ENCODE measurements at regions not wholly inside any gene's neighbourhood (a gene's known extent, or its start where the extent isn't known, plus 50 kb on each side); places are given as distances from the start of the nearest gene placed in this dataset.

DNA sequence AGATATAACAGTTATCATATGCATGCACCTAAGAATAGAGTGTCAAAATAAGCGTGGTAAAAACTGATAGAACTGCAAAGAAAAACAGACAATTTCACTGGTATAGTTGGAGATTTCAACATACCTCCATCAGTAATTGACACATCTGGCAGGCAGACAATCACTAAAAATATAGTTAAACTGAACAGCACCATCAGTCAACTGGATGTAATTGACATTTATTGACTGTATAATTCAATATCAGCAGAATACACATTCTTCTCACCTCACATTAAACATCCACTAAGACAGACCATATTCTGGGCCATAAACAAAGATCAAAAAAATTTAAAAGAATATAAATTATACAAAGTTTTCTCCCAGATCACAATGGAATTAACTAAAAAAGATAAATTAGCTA, 378.5 kb upstream of the RGPD4 start:
- Mint-ChIP-seq H3K27ac (no peak overlapping the region), H3K27me3 (ENCODE audit: low read depth) (no peaks in the 10 kb centered on the region), H3K9me3 (peaks cover 16% of the 10 kb centered on the region), H3K4me1 (no peaks in the 10 kb centered on the region), H3K4me3 (no peak overlapping the region), H3K36me3 (no peaks in the 10 kb centered on the region)
- TF ChIP-seq RORB (CRISPR knock-in tag; IDR thresholded peaks at IDR 0.05) (no peak), ELF4 (CRISPR knock-in tag; IDR thresholded peaks at IDR 0.05; ENCODE audit: low read depth) (no peak)
- TF ChIP-seq, protein P1, sequence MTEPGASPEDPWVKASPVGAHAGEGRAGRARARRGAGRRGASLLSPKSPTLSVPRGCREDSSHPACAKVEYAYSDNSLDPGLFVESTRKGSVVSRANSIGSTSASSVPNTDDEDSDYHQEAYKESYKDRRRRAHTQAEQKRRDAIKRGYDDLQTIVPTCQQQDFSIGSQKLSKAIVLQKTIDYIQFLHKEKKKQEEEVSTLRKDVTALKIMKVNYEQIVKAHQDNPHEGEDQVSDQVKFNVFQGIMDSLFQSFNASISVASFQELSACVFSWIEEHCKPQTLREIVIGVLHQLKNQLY (CRISPR knock-in tag; IDR thresholded peaks at IDR 0.05) = no peak
- TF ChIP-seq, protein P2, sequence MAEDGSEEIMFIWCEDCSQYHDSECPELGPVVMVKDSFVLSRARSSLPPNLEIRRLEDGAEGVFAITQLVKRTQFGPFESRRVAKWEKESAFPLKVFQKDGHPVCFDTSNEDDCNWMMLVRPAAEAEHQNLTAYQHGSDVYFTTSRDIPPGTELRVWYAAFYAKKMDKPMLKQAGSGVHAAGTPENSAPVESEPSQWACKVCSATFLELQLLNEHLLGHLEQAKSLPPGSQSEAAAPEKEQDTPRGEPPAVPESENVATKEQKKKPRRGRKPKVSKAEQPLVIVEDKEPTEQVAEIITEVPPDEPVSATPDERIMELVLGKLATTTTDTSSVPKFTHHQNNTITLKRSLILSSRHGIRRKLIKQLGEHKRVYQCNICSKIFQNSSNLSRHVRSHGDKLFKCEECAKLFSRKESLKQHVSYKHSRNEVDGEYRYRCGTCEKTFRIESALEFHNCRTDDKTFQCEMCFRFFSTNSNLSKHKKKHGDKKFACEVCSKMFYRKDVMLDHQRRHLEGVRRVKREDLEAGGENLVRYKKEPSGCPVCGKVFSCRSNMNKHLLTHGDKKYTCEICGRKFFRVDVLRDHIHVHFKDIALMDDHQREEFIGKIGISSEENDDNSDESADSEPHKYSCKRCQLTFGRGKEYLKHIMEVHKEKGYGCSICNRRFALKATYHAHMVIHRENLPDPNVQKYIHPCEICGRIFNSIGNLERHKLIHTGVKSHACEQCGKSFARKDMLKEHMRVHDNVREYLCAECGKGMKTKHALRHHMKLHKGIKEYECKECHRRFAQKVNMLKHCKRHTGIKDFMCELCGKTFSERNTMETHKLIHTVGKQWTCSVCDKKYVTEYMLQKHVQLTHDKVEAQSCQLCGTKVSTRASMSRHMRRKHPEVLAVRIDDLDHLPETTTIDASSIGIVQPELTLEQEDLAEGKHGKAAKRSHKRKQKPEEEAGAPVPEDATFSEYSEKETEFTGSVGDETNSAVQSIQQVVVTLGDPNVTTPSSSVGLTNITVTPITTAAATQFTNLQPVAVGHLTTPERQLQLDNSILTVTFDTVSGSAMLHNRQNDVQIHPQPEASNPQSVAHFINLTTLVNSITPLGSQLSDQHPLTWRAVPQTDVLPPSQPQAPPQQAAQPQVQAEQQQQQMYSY (CRISPR knock-in tag; IDR thresholded peaks at IDR 0.05) = no peak
- TF ChIP-seq, protein P3, sequence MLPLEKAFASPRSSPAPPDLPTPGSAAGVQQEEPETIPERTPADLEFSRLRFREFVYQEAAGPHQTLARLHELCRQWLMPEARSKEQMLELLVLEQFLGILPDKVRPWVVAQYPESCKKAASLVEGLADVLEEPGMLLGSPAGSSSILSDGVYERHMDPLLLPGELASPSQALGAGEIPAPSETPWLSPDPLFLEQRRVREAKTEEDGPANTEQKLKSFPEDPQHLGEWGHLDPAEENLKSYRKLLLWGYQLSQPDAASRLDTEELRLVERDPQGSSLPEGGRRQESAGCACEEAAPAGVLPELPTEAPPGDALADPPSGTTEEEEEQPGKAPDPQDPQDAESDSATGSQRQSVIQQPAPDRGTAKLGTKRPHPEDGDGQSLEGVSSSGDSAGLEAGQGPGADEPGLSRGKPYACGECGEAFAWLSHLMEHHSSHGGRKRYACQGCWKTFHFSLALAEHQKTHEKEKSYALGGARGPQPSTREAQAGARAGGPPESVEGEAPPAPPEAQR (CRISPR knock-in tag; IDR thresholded peaks at IDR 0.05) = no peak
- ChIA-PET POLR2A (no interaction called here), CTCF (no interaction called here)
- DNase-seq (ENCODE audit: low spot score) (no peak), ATAC-seq (no peak)

DNA sequence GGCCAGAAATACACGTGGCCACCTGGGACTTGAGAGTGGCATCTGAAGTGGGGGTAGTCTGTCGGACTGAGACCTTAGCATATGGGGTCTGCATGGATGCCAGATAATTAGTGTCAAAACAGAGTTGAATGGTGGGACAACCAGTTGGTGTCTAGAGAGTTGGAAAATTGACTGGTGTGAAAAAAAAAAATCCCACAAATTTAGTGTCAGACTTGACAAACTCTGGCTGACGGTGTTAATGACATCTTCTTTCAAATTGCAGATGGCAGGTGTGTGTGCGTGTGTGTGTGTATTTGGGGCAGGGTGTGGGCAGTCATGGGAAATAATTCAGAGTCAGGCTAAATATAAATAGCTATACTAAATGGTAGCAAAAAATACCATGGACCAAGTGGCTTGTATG, 365.4 kb upstream of the RGPD4 start:
- Mint-ChIP-seq H3K4me3 (no peak overlapping the region), H3K27ac (no peak overlapping the region), H3K9me3 (peaks cover 19% of the 10 kb centered on the region), H3K4me1 (peaks cover 2% of the 10 kb centered on the region; the same call in 1 of the 2 replicates), H3K27me3 (ENCODE audit: low read depth) (no peaks in the 10 kb centered on the region), H3K36me3 (no peaks in the 10 kb centered on the region)
- DNase-seq (ENCODE audit: low spot score) (no peak), ATAC-seq (no peak)
- POLR2A ChIA-PET = no interaction called here
- TF ChIP-seq NFE2L1 (CRISPR knock-in tag; IDR thresholded peaks at IDR 0.05) (no peak), ELF4 (CRISPR knock-in tag; IDR thresholded peaks at IDR 0.05; ENCODE audit: low read depth) (no peak), ZNF121 (CRISPR knock-in tag; IDR thresholded peaks at IDR 0.05) (no peak), NFATC4 (CRISPR knock-in tag; IDR thresholded peaks at IDR 0.05) (no peak)
- TF ChIP-seq, protein P2 (CRISPR knock-in tag; IDR thresholded peaks at IDR 0.05) = no peak
- TF ChIP-seq, protein P4, sequence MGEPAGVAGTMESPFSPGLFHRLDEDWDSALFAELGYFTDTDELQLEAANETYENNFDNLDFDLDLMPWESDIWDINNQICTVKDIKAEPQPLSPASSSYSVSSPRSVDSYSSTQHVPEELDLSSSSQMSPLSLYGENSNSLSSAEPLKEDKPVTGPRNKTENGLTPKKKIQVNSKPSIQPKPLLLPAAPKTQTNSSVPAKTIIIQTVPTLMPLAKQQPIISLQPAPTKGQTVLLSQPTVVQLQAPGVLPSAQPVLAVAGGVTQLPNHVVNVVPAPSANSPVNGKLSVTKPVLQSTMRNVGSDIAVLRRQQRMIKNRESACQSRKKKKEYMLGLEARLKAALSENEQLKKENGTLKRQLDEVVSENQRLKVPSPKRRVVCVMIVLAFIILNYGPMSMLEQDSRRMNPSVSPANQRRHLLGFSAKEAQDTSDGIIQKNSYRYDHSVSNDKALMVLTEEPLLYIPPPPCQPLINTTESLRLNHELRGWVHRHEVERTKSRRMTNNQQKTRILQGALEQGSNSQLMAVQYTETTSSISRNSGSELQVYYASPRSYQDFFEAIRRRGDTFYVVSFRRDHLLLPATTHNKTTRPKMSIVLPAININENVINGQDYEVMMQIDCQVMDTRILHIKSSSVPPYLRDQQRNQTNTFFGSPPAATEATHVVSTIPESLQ (CRISPR knock-in tag; IDR thresholded peaks at IDR 0.05) = no peak
- CTCF ChIA-PET = no interaction called here

DNA sequence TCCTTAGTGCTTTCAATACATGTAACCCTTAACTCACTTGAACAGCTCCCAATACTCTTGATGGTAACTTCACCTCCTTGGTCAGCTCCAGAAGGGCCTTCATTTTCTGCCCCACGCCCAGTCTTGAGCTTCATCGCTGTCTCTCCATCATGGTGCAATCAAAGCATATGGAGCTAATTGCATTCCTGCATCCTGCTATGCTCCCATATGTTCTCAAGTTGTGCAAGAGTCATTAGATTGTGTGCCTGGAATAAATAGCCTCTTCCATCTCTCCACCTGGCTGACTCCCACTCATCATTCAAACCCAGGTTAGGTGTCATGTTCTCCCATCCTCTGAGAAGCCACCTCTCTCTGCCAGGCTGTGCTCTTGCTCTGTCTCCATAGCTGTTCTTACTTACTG, 364.5 kb upstream of the RGPD4 start:
- H3K9me3 Mint-ChIP-seq = peaks cover 17% of the 10 kb centered on the region
- H3K27me3 Mint-ChIP-seq (ENCODE audit: low read depth) = no peaks in the 10 kb centered on the region
- H3K27ac Mint-ChIP-seq = no peak overlapping the region
- H3K4me3 Mint-ChIP-seq = no peak overlapping the region
- ATAC-seq (no peak), DNase-seq (ENCODE audit: low spot score) (no peak)
- CTCF ChIA-PET = no interaction called here
- POLR2A ChIA-PET = no interaction called here
- peaks cover 10% of the 10 kb centered on the region for H3K4me1 Mint-ChIP-seq
- H3K36me3 Mint-ChIP-seq = no peaks in the 10 kb centered on the region
- TF ChIP-seq, protein P5, sequence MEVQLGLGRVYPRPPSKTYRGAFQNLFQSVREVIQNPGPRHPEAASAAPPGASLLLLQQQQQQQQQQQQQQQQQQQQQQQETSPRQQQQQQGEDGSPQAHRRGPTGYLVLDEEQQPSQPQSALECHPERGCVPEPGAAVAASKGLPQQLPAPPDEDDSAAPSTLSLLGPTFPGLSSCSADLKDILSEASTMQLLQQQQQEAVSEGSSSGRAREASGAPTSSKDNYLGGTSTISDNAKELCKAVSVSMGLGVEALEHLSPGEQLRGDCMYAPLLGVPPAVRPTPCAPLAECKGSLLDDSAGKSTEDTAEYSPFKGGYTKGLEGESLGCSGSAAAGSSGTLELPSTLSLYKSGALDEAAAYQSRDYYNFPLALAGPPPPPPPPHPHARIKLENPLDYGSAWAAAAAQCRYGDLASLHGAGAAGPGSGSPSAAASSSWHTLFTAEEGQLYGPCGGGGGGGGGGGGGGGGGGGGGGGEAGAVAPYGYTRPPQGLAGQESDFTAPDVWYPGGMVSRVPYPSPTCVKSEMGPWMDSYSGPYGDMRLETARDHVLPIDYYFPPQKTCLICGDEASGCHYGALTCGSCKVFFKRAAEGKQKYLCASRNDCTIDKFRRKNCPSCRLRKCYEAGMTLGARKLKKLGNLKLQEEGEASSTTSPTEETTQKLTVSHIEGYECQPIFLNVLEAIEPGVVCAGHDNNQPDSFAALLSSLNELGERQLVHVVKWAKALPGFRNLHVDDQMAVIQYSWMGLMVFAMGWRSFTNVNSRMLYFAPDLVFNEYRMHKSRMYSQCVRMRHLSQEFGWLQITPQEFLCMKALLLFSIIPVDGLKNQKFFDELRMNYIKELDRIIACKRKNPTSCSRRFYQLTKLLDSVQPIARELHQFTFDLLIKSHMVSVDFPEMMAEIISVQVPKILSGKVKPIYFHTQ (CRISPR knock-in tag; IDR thresholded peaks at IDR 0.05) = no peak
- TF ChIP-seq, protein P6, sequence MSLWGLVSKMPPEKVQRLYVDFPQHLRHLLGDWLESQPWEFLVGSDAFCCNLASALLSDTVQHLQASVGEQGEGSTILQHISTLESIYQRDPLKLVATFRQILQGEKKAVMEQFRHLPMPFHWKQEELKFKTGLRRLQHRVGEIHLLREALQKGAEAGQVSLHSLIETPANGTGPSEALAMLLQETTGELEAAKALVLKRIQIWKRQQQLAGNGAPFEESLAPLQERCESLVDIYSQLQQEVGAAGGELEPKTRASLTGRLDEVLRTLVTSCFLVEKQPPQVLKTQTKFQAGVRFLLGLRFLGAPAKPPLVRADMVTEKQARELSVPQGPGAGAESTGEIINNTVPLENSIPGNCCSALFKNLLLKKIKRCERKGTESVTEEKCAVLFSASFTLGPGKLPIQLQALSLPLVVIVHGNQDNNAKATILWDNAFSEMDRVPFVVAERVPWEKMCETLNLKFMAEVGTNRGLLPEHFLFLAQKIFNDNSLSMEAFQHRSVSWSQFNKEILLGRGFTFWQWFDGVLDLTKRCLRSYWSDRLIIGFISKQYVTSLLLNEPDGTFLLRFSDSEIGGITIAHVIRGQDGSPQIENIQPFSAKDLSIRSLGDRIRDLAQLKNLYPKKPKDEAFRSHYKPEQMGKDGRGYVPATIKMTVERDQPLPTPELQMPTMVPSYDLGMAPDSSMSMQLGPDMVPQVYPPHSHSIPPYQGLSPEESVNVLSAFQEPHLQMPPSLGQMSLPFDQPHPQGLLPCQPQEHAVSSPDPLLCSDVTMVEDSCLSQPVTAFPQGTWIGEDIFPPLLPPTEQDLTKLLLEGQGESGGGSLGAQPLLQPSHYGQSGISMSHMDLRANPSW (CRISPR knock-in tag; conservative IDR thresholded peaks at IDR 0.05; ENCODE audit: low read depth) = no peak
- TF ChIP-seq ZNF396 (CRISPR knock-in tag; IDR thresholded peaks at IDR 0.05; ENCODE audit: borderline replicate concordance) = no peak
- TF ChIP-seq, protein P7, sequence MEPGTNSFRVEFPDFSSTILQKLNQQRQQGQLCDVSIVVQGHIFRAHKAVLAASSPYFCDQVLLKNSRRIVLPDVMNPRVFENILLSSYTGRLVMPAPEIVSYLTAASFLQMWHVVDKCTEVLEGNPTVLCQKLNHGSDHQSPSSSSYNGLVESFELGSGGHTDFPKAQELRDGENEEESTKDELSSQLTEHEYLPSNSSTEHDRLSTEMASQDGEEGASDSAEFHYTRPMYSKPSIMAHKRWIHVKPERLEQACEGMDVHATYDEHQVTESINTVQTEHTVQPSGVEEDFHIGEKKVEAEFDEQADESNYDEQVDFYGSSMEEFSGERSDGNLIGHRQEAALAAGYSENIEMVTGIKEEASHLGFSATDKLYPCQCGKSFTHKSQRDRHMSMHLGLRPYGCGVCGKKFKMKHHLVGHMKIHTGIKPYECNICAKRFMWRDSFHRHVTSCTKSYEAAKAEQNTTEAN (CRISPR knock-in tag; IDR thresholded peaks at IDR 0.05) = no peak
